NB4 (cell line): ENCODE measurements at regions not wholly inside any gene's neighbourhood (a gene's known extent, or its start where the extent isn't known, plus 50 kb on each side); places are given as distances from the start of the nearest gene placed in this dataset.

ENCODE experiments used
- CTCF ChIP-seq: IDR thresholded peaks from one replicate; pipeline ENCODE4 v1.5.1; 2012; ENCODE audit warnings: low read depth, low read length
- MAX ChIP-seq: IDR thresholded peaks from 2 replicates; pipeline ENCODE4 v1.6.1; 2011; ENCODE audit warnings: low read depth, low read length
- MYC ChIP-seq: IDR thresholded peaks from 2 replicates; pipeline ENCODE4 v1.6.1; 2011; ENCODE audit warnings: low read depth, low read length
- POLR2A ChIP-seq: IDR thresholded peaks from 2 replicates; pipeline ENCODE4 v1.6.1; 2011; ENCODE audit warnings: mild to moderate bottlenecking; ENCODE audit not compliant: insufficient read length; ENCODE audit errors: extremely low read depth

- TF ChIP-seq MYC (no peak), CTCF (no peak), MAX (no peak), POLR2A (no peak)
Observed at GRCh38 chr18:73843455-73843854, 304.2 kb downstream of the FBXO15 start.
